Neural cell (in vitro differentiated cells): ENCODE measurements at regions not wholly inside any gene's neighbourhood (a gene's known extent, or its start where the extent isn't known, plus 50 kb on each side); places are given as distances from the start of the nearest gene placed in this dataset.

Experiments
- CTCF ChIP-seq: fragments of 450-650 bp; IDR thresholded peaks from 2 replicates; pipeline ENCODE4 v1.5.1; 2014; ENCODE audit warnings: antibody characterized with exemption, mild to moderate bottlenecking, moderate library complexity; ENCODE audit not compliant: poor library complexity, severe bottlenecking
- EP300 ChIP-seq: fragments of 450-650 bp; conservative IDR thresholded peaks from 2 replicates; pipeline ENCODE4 v1.6.1; 2014; ENCODE audit warnings: antibody characterized with exemption, mild to moderate bottlenecking, moderate library complexity; ENCODE audit not compliant: poor library complexity, severe bottlenecking
- EZH2 ChIP-seq: fragments of 200-600, 300-800 bp; shearing (Covaris generic), sonication (generic); IDR thresholded peaks from 2 replicates; pipeline ENCODE4 v1.6.1; 2014; ENCODE audit warnings: antibody characterized with exemption, low read length, borderline replicate concordance, mild to moderate bottlenecking; ENCODE audit not compliant: insufficient read depth, poor library complexity, severe bottlenecking
- POLR2AphosphoS5 ChIP-seq: IDR thresholded peaks from 2 replicates; pipeline ENCODE4 v1.6.1; 2012
- RAD21 ChIP-seq: fragments of 450-650 bp; conservative IDR thresholded peaks from 2 replicates; pipeline ENCODE4 v1.6.1; 2014; ENCODE audit warnings: antibody characterized with exemption, mild to moderate bottlenecking, moderate library complexity
- REST ChIP-seq: IDR thresholded peaks from 2 replicates; pipeline ENCODE4 v1.6.1; 2012; ENCODE audit warnings: borderline replicate concordance
- TAF1 ChIP-seq: IDR thresholded peaks from 2 replicates; pipeline ENCODE4 v1.6.1; 2012; ENCODE audit warnings: low read depth

GRCh38 chr1:157302199-157302497, 164.0 kb upstream of the ETV3 start:
- TF ChIP-seq CTCF = no peak
- no peak for TF ChIP-seq TAF1
- TF ChIP-seq EZH2 = no peak
- no peak for TF ChIP-seq POLR2AphosphoS5
- no peak for TF ChIP-seq EP300
- TF ChIP-seq REST = no peak
- no peak for TF ChIP-seq RAD21
